H1 (cell line): ENCODE measurements at regions not wholly inside any gene's neighbourhood (a gene's known extent, or its start where the extent isn't known, plus 50 kb on each side); places are given as distances from the start of the nearest gene placed in this dataset.

Experiments used
- CTCF ChIA-PET: fragments of 300-600 bp; sonication (Branson Sonifier 250); formaldehyde crosslinking; loops from one replicate; lab custom pipeline; 2021; ENCODE audit not compliant: partially characterized antibody; lab: Charles Lee
- POLR2A ChIA-PET: fragments of 300-600 bp; sonication (Branson Sonifier 250); formaldehyde crosslinking; loops from one replicate; lab custom pipeline; 2021; ENCODE audit warnings: inconsistent platforms; ENCODE audit not compliant: partially characterized antibody; lab: Charles Lee
- DNase-seq, 2 experiments: peaks; one replicate each; pipeline versions ENCODE4 v3.0.0 to v3.0.0-alpha.2; 2010 to 2022; ENCODE audit warnings: low spot score in 2 of 2, low read depth in 1 of 2, mixed read lengths in 1 of 2
- FAIRE-seq: peaks from 2 replicates; lab custom pipeline; 2011; peaks lifted over from hg19 to GRCh38; lab: Jason Lieb, UNC
- H2AFZ ChIP-seq: 2 replicates; pipeline ENCODE4 v1.8.1; 2012; ENCODE audit warnings: low read length, inconsistent platforms
- H2AK5ac ChIP-seq: 2 replicates; pipeline ENCODE4 v1.6.1; 2013; ENCODE audit warnings: low read depth, low read length
- H2BK120ac ChIP-seq: replicated peaks from 2 replicates; pipeline ENCODE3; 2013; ENCODE audit warnings: low read depth, low read length, inconsistent platforms
- H2BK12ac ChIP-seq: 2 replicates; pipeline ENCODE4 v1.6.1; 2013; ENCODE audit warnings: low read depth, low read length
- H2BK15ac ChIP-seq: 2 replicates; pipeline ENCODE4 v1.6.1; 2013; ENCODE audit warnings: low read length
- H2BK20ac ChIP-seq: 2 replicates; pipeline ENCODE4 v1.6.1; 2013; ENCODE audit warnings: low read length
- H2BK5ac ChIP-seq: 2 replicates; pipeline ENCODE4 v1.6.1; 2013; ENCODE audit warnings: low read depth, low read length
- H3K14ac ChIP-seq: 2 replicates; pipeline ENCODE4 v1.6.1; 2013; ENCODE audit warnings: inconsistent platforms; ENCODE audit not compliant: insufficient read length
- H3K18ac ChIP-seq: 2 replicates; pipeline ENCODE4 v1.6.1; 2013; ENCODE audit warnings: low read length; ENCODE audit errors: extremely low read depth
- H3K23ac ChIP-seq: 2 replicates; pipeline ENCODE4 v1.6.1; 2013; ENCODE audit warnings: inconsistent platforms; ENCODE audit not compliant: insufficient read length
- H3K23me2 ChIP-seq: 2 replicates; pipeline ENCODE4 v1.6.1; 2013; ENCODE audit warnings: low read depth, low read length
- H3K27ac ChIP-seq: 2 replicates; pipeline ENCODE4 v1.6.1; 2011; ENCODE audit warnings: low read depth, low read length, inconsistent platforms
- H3K27me3 ChIP-seq, 4 experiments: replicated peaks in 1 of 4; 1 replicate in 1 of 4; 2 replicates in 3 of 4; pipeline versions ENCODE4 v1.6.1 to v1.8.1; 2011 to 2013; ENCODE audit warnings: low read length in 3 of 4, mild to moderate bottlenecking in 3 of 4, inconsistent platforms in 2 of 4, mixed read lengths in 2 of 4, moderate library complexity in 1 of 4; ENCODE audit not compliant: control insufficient read depth in 3 of 4, insufficient read depth in 3 of 4; ENCODE audit errors: extremely low read depth in 1 of 4
- H3K36me3 ChIP-seq, 4 experiments: 2 replicates each; pipeline versions ENCODE4 v1.6.1 to v1.8.1; 2011 to 2013; ENCODE audit warnings: mild to moderate bottlenecking in 4 of 4, low read length in 3 of 4, moderate library complexity in 2 of 4, control low read depth in 1 of 4, inconsistent platforms in 1 of 4; ENCODE audit not compliant: insufficient read depth in 4 of 4, control insufficient read depth in 2 of 4
- H3K4ac ChIP-seq: replicated peaks from 2 replicates; pipeline ENCODE3; 2013; ENCODE audit warnings: low read length, low read depth, mixed read lengths, inconsistent platforms; ENCODE audit not compliant: insufficient read length
- H3K4me1 ChIP-seq, 4 experiments: replicated peaks in 1 of 4; 1 replicate in 1 of 4; 2 replicates in 3 of 4; pipeline versions ENCODE4 v1.6.1 to v1.8.1; 2011 to 2013; ENCODE audit warnings: low read length in 3 of 4, inconsistent platforms in 2 of 4, mixed read lengths in 1 of 4; ENCODE audit not compliant: insufficient read depth in 4 of 4, control insufficient read depth in 3 of 4
- H3K4me2 ChIP-seq, 2 experiments: 2 replicates each; pipeline versions ENCODE4 v1.6.1 to v1.8.1; 2011 to 2013; ENCODE audit warnings: low read depth in 2 of 2, low read length in 2 of 2, control low read depth in 1 of 2, inconsistent platforms in 1 of 2, mild to moderate bottlenecking in 1 of 2; ENCODE audit not compliant: insufficient read depth in 1 of 2
- H3K4me3 ChIP-seq, 4 experiments: fragments of 200-600, 300-600 bp in 1 of 4; sonication (generic), shearing (Covaris generic), sonication (Bioruptor Twin) in 1 of 4; 2 replicates each; pipeline versions ENCODE4 v1.5.1 to v1.8.1; 2011 to 2016; ENCODE audit warnings: low read length in 4 of 4, low read depth in 3 of 4, control low read depth in 2 of 4, inconsistent platforms in 2 of 4, mild to moderate bottlenecking in 2 of 4, mixed read lengths in 1 of 4, moderate library complexity in 1 of 4; ENCODE audit not compliant: insufficient read depth in 2 of 4; ENCODE audit errors: extremely low read depth in 1 of 4
- H3K56ac ChIP-seq: replicated peaks from 2 replicates; pipeline ENCODE3; 2013; ENCODE audit warnings: low read depth, mild to moderate bottlenecking, mixed read lengths, low read length, inconsistent platforms; ENCODE audit not compliant: insufficient read length
- H3K79me1 ChIP-seq: 2 replicates; pipeline ENCODE4 v1.6.1; 2013; ENCODE audit warnings: low read depth, low read length, control low read depth
- H3K79me2 ChIP-seq, 2 experiments: 2 replicates each; pipeline versions ENCODE4 v1.6.1 to v1.8.1; 2012 to 2013; ENCODE audit warnings: low read length in 2 of 2, mild to moderate bottlenecking in 2 of 2, inconsistent platforms in 1 of 2; ENCODE audit not compliant: insufficient read depth in 2 of 2, control insufficient read depth in 1 of 2
- H3K9ac ChIP-seq, 4 experiments: replicated peaks in 1 of 4; 1 replicate in 1 of 4; 2 replicates in 3 of 4; pipeline versions ENCODE4 v1.6.1 to v1.8.1; 2011 to 2013; ENCODE audit warnings: low read depth in 3 of 4, low read length in 3 of 4, control low read depth in 2 of 4, mild to moderate bottlenecking in 2 of 4, moderate library complexity in 2 of 4, inconsistent platforms in 1 of 4; ENCODE audit errors: extremely low read depth in 1 of 4
- H3K9me3 ChIP-seq, 2 experiments: 2 replicates each; pipeline versions ENCODE4 v1.6.1 to v1.8.1; 2012 to 2013; ENCODE audit warnings: mild to moderate bottlenecking in 2 of 2, moderate library complexity in 2 of 2, control low read depth in 1 of 2, inconsistent platforms in 1 of 2, low read depth in 1 of 2, low read length in 1 of 2, mixed read lengths in 1 of 2; ENCODE audit not compliant: insufficient read depth in 2 of 2
- H4K20me1 ChIP-seq, 2 experiments: replicated peaks in 1 of 2; 2 replicates each; pipeline versions ENCODE3 to v1.8.1; 2011 to 2013; ENCODE audit warnings: inconsistent platforms in 2 of 2, low read length in 2 of 2, mild to moderate bottlenecking in 1 of 2; ENCODE audit not compliant: insufficient read depth in 2 of 2, control insufficient read depth in 1 of 2
- H4K5ac ChIP-seq: 2 replicates; pipeline ENCODE4 v1.6.1; 2013; ENCODE audit warnings: low read length, low read depth, mixed read lengths, inconsistent platforms; ENCODE audit not compliant: insufficient read length
- H4K8ac ChIP-seq: 2 replicates; pipeline ENCODE4 v1.8.0; 2013; ENCODE audit warnings: mild to moderate bottlenecking, moderate library complexity, low read length, inconsistent platforms; ENCODE audit not compliant: insufficient read depth; ENCODE audit errors: extremely low read depth
- H4K91ac ChIP-seq: replicated peaks from 2 replicates; pipeline ENCODE3; 2013; ENCODE audit warnings: low read length, mixed read lengths, inconsistent platforms; ENCODE audit not compliant: insufficient read length
- EGR1 ChIP-seq: IDR thresholded peaks from 2 replicates; pipeline ENCODE4 v1.6.1; 2011; ENCODE audit warnings: low read depth, low read length, borderline replicate concordance
- SAP30 ChIP-seq: fragments of 300-600 bp; sonication (generic); IDR thresholded peaks from 2 replicates; pipeline ENCODE4 v1.7.1; 2012; ENCODE audit warnings: low read length, moderate library complexity, mild to moderate bottlenecking, inconsistent platforms; ENCODE audit not compliant: insufficient read depth, insufficient replicate concordance
- SRF ChIP-seq: IDR thresholded peaks from 2 replicates; pipeline ENCODE4 v1.6.1; 2011; ENCODE audit warnings: mild to moderate bottlenecking, low read depth, low read length, moderate library complexity
- ZNF274 ChIP-seq: IDR thresholded peaks from 2 replicates; pipeline ENCODE4 v1.7.0; 2012; ENCODE audit warnings: low read length, borderline replicate concordance; ENCODE audit errors: extremely low read depth
- WGBS, 2 experiments: shearing (Covaris generic) in 1 of 2; methylation state at CpG; one replicate each; pipeline versions ENCODE4 v1.1.6 to v1.1.7; 2013 to 2015; ENCODE audit warnings: low lambda C conversion rate in 2 of 2, mixed read lengths in 2 of 2, inconsistent platforms in 1 of 2, low coverage in 1 of 2, missing lambda C conversion rate in 1 of 2; ENCODE audit not compliant: insufficient replicate concordance in 2 of 2, insufficient coverage in 1 of 2, insufficient read length in 1 of 2; ENCODE audit errors: extremely low coverage in 1 of 2, missing lambda C conversion rate in 1 of 2; 5-methylcytosine and 5-hydroxymethylcytosine counted together
- TF ChIP-seq, protein P1 (sequence below): IDR thresholded peaks from 2 replicates; pipeline ENCODE4 v1.6.1; 2012; ENCODE audit warnings: low read length, inconsistent platforms

GRCh38 chr15:35888815-35889214 is 342.9 kb upstream of the DPH6 start:
- CTCF ChIA-PET = interaction anchor here (0.7 kb wide), 1 partner anchor 65 kb away, joined by 5 read pairs; no protein-coding TSS in a partner anchor

More at GRCh38 chr15:35888815-35889214, 342.9 kb upstream of the DPH6 start:
- no peak overlapping the region for H3K18ac ChIP-seq
- H2BK12ac ChIP-seq = no peak overlapping the region
- FAIRE-seq (no peak), DNase-seq (no peak)
- H2AK5ac ChIP-seq = no peak overlapping the region
- H2BK5ac ChIP-seq = no peak overlapping the region
- no peaks in the 10 kb centered on the region for H3K79me1 ChIP-seq
- H3K9ac ChIP-seq = no peak overlapping the region
- no peak overlapping the region for H3K4me2 ChIP-seq
- 94% methylated on average over 1 of the region's 1 CpG; no CpG with 5 or more reads in 1 of the 2 experiments for WGBS, 2 experiments
- no peak overlapping the region for H4K8ac ChIP-seq
- no peak overlapping the region for H3K4me3 ChIP-seq
- no peaks in the 10 kb centered on the region for H3K27me3 ChIP-seq
- H4K5ac ChIP-seq = no peak overlapping the region
- no peak overlapping the region for H3K56ac ChIP-seq
- no peak overlapping the region for H3K27ac ChIP-seq
- no peaks in the 10 kb centered on the region for H3K79me2 ChIP-seq
- H4K91ac ChIP-seq = no peak overlapping the region
- H4K20me1 ChIP-seq = no peaks in the 10 kb centered on the region
- H2BK20ac ChIP-seq = no peak overlapping the region
- H3K36me3 ChIP-seq = no peaks in the 10 kb centered on the region
- H3K4me1 ChIP-seq = no peaks in the 10 kb centered on the region
- H3K4ac ChIP-seq = no peak overlapping the region
- H3K9me3 ChIP-seq = no peaks in the 10 kb centered on the region
- POLR2A ChIA-PET = no interaction called here
- H2BK120ac ChIP-seq = no peak overlapping the region
- H2AFZ ChIP-seq = no peak overlapping the region
- TF ChIP-seq, protein P1, sequence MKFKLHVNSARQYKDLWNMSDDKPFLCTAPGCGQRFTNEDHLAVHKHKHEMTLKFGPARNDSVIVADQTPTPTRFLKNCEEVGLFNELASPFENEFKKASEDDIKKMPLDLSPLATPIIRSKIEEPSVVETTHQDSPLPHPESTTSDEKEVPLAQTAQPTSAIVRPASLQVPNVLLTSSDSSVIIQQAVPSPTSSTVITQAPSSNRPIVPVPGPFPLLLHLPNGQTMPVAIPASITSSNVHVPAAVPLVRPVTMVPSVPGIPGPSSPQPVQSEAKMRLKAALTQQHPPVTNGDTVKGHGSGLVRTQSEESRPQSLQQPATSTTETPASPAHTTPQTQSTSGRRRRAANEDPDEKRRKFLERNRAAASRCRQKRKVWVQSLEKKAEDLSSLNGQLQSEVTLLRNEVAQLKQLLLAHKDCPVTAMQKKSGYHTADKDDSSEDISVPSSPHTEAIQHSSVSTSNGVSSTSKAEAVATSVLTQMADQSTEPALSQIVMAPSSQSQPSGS = no peak
- TF ChIP-seq SRF (no peak), SAP30 (no peak), ZNF274 (no peak), EGR1 (no peak)
- H3K23me2 ChIP-seq = no peaks in the 10 kb centered on the region
- no peak overlapping the region for H2BK15ac ChIP-seq
- H3K14ac ChIP-seq = no peak overlapping the region
- H3K23ac ChIP-seq = no peak overlapping the region
